ENCODE measurements at regions not wholly inside any gene's neighbourhood (a gene's known extent, or its start where the extent isn't known, plus 50 kb on each side); places are given as distances from the start of the nearest gene placed in this dataset.

DNA sequence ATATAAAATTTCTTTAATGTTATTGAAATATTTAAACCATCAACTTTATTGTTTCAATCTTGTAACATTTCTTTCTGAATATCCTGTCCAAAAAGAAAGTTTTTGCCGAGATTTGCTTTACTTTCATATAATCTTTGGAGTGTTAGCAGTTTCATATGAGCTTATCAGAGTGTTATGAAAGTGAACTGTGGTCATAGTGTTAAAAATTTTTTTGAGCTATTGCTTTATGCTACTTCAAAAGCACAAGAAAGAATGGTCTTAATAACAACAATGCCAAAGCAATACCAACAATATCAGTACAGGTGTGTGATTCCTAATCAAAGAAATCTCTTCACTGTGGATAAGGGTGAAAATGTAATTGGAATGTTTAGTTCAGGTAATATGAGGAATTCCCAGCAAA is 1994.9 kb upstream of the FLRT2 start:
- no peak overlapping the region for H3K9ac ChIP-seq (ENCODE audit: low read length)
- H4K8ac ChIP-seq (ENCODE audit: low read depth, low read length) = no peak overlapping the region
- H3K9me3 ChIP-seq (ENCODE audit: insufficient read depth, low read depth, low read length) = no peaks in the 10 kb centered on the region
- H2AFZ ChIP-seq (ENCODE audit: insufficient read depth, low read length, poor library complexity) = no peak overlapping the region
- H4K12ac ChIP-seq (ENCODE audit: low read depth, low read length) = no peak overlapping the region
- no peaks in the 10 kb centered on the region for H3K79me1 ChIP-seq (ENCODE audit: low read length)
- H3K4me3 ChIP-seq (ENCODE audit: low read depth, low read length) = no peak overlapping the region
- no peak overlapping the region for H3K4me2 ChIP-seq (ENCODE audit: low read length)
- no peaks in the 10 kb centered on the region for H3K4me1 ChIP-seq (ENCODE audit: control insufficient read depth in 1 of 2, insufficient read depth in 2 of 2, low read length in 2 of 2)
- no peaks in the 10 kb centered on the region for H3K79me2 ChIP-seq (ENCODE audit: control insufficient read depth, insufficient read depth, low read length, poor library complexity)
- no peaks in the 10 kb centered on the region for H3K27me3 ChIP-seq (ENCODE audit: insufficient read depth, low read length)
- H2AK5ac ChIP-seq (ENCODE audit: low read length) = no peak overlapping the region
- H2BK120ac ChIP-seq (ENCODE audit: insufficient read depth, low read length, poor library complexity) = no peak overlapping the region
- no CpG with 5 or more reads among the region's 1 CpG for WGBS (ENCODE audit: extremely low coverage, insufficient coverage, insufficient read length)
- no peak for DNase-seq
- H3K27ac ChIP-seq (ENCODE audit: low read depth, low read length) = no peak overlapping the region
- no peak overlapping the region for H3K4ac ChIP-seq (ENCODE audit: low read depth, low read length)
- H2BK12ac ChIP-seq (ENCODE audit: low read length) = no peak overlapping the region
- no peak overlapping the region for H3K23ac ChIP-seq (ENCODE audit: low read length)
- H4K91ac ChIP-seq (ENCODE audit: low read depth, low read length) = no peak overlapping the region
- no peak overlapping the region for H3K18ac ChIP-seq (ENCODE audit: low read length)
- H3K14ac ChIP-seq (ENCODE audit: low read length) = no peak overlapping the region
- no peak overlapping the region for H2BK5ac ChIP-seq (ENCODE audit: low read depth, low read length, poor library complexity)
- no peaks in the 10 kb centered on the region for H3K36me3 ChIP-seq (ENCODE audit: control insufficient read depth in 1 of 2, insufficient read depth in 2 of 2, low read length in 2 of 2)

DNA sequence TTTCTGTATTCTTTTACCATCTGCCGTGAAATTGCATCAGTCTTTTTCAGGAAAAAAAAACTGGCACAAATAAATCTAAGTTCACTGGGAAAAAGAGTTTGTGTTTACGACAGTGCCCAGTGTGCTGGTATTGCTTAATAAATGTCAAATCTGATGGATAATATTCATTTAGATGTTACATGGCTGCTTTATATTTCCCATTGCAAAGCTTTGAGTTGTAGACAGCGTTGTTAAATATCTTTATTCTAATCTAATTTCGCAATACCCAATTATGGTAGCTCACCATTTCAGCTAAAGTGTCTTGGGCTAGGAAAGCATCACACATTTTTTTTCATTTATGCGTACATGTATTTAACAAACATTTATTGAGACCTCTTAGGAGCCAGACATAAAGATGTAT is 1994.5 kb upstream of the FLRT2 start:
- no peak overlapping the region for H4K12ac ChIP-seq (ENCODE audit: low read depth, low read length)
- H2AFZ ChIP-seq (ENCODE audit: insufficient read depth, low read length, poor library complexity) = no peak overlapping the region
- no peaks in the 10 kb centered on the region for H3K36me3 ChIP-seq (ENCODE audit: control insufficient read depth in 1 of 2, insufficient read depth in 2 of 2, low read length in 2 of 2)
- H3K79me2 ChIP-seq (ENCODE audit: control insufficient read depth, insufficient read depth, low read length, poor library complexity) = no peaks in the 10 kb centered on the region
- H4K8ac ChIP-seq (ENCODE audit: low read depth, low read length) = no peak overlapping the region
- no peak overlapping the region for H3K4ac ChIP-seq (ENCODE audit: low read depth, low read length)
- H2AK5ac ChIP-seq (ENCODE audit: low read length) = no peak overlapping the region
- no peaks in the 10 kb centered on the region for H3K27me3 ChIP-seq (ENCODE audit: insufficient read depth, low read length)
- H3K27ac ChIP-seq (ENCODE audit: low read depth, low read length) = no peak overlapping the region
- H3K9me3 ChIP-seq (ENCODE audit: insufficient read depth, low read depth, low read length) = no peaks in the 10 kb centered on the region
- no peak overlapping the region for H3K4me3 ChIP-seq (ENCODE audit: low read depth, low read length)
- no peak overlapping the region for H2BK12ac ChIP-seq (ENCODE audit: low read length)
- H3K14ac ChIP-seq (ENCODE audit: low read length) = no peak overlapping the region
- H4K91ac ChIP-seq (ENCODE audit: low read depth, low read length) = no peak overlapping the region
- no peaks in the 10 kb centered on the region for H3K4me1 ChIP-seq (ENCODE audit: control insufficient read depth in 1 of 2, insufficient read depth in 2 of 2, low read length in 2 of 2)
- WGBS (ENCODE audit: extremely low coverage, insufficient coverage, insufficient read length) = no CpG with 5 or more reads among the region's 5 CpGs
- H2BK5ac ChIP-seq (ENCODE audit: low read depth, low read length, poor library complexity) = no peak overlapping the region
- H3K23ac ChIP-seq (ENCODE audit: low read length) = no peak overlapping the region
- no peak overlapping the region for H3K4me2 ChIP-seq (ENCODE audit: low read length)
- no peaks in the 10 kb centered on the region for H3K79me1 ChIP-seq (ENCODE audit: low read length)
- H3K9ac ChIP-seq (ENCODE audit: low read length) = no peak overlapping the region
- no peak for DNase-seq
- H3K18ac ChIP-seq (ENCODE audit: low read length) = no peak overlapping the region
- no peak overlapping the region for H2BK120ac ChIP-seq (ENCODE audit: insufficient read depth, low read length, poor library complexity)

- Histone ChIP-seq H3K27me3 (ENCODE audit: insufficient read depth, low read length) (no peaks in the 10 kb centered on the region), H3K27ac (ENCODE audit: low read depth, low read length) (no peak overlapping the region), H3K79me1 (ENCODE audit: low read length) (no peaks in the 10 kb centered on the region), H3K4me2 (ENCODE audit: low read length) (no peak overlapping the region), H3K9ac (ENCODE audit: low read length) (no peak overlapping the region), H3K36me3 (ENCODE audit: control insufficient read depth in 1 of 2, insufficient read depth in 2 of 2, low read length in 2 of 2) (no peaks in the 10 kb centered on the region), H3K9me3 (ENCODE audit: insufficient read depth, low read depth, low read length) (no peaks in the 10 kb centered on the region), H4K8ac (ENCODE audit: low read depth, low read length) (no peak overlapping the region), H3K4me1 (ENCODE audit: control insufficient read depth in 1 of 2, insufficient read depth in 2 of 2, low read length in 2 of 2) (no peaks in the 10 kb centered on the region), H3K23ac (ENCODE audit: low read length) (no peak overlapping the region), H3K14ac (ENCODE audit: low read length) (peak overlapping the region; percentile 56), H4K91ac (ENCODE audit: low read depth, low read length) (peak overlapping the region; percentile 6), H2BK5ac (ENCODE audit: low read depth, low read length, poor library complexity) (no peak overlapping the region), H2BK120ac (ENCODE audit: insufficient read depth, low read length, poor library complexity) (no peak overlapping the region), H3K4me3 (ENCODE audit: low read depth, low read length) (no peak overlapping the region), H3K4ac (ENCODE audit: low read depth, low read length) (no peak overlapping the region), H3K18ac (ENCODE audit: low read length) (no peak overlapping the region), H2AFZ (ENCODE audit: insufficient read depth, low read length, poor library complexity) (no peak overlapping the region), H4K12ac (ENCODE audit: low read depth, low read length) (no peak overlapping the region), H3K79me2 (ENCODE audit: control insufficient read depth, insufficient read depth, low read length, poor library complexity) (no peaks in the 10 kb centered on the region), H2AK5ac (ENCODE audit: low read length) (no peak overlapping the region), H2BK12ac (ENCODE audit: low read length) (no peak overlapping the region)
- no CpG with 5 or more reads among the region's 13 CpGs for WGBS (ENCODE audit: extremely low coverage, insufficient coverage, insufficient read length)
- no peak for DNase-seq
These were observed 1988.8 kb upstream of the FLRT2 start for GRCh38 chr14:83541147-83541546.

DNA sequence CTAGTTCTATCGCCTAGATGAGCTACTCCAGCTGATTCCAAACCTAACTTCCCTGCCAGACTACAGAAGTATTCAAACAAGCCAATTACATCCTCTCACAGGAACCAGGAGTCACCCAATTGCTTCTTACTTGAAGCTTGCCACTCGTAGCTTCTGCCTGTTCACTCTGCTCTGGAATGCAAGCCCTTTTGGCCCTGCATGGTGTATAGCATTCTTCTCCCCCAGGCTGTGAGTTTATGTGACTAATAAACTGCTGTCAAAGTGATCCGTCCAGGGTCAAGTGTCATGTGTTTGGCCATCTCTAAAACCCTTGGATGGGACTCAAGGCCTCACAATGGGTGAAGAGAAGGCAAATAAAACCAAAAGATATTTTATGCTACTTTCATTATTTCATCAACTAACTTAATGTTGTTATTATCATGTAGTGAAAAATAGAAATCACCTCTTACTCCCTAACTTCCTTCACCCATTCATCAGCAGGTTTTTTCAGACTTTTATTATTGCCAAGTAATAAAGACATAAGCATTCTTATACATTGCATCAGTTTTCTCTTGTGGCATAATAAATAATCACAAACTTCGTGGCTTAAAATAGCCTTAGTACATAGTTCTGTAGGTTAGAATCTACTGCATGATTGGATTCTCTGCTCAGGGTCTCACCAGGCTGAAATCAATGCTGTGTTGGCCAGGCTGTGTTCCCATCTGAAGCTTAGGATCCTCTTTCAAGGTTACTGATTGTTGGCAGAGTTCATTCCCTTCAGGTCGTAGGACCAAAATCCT is 1981.7 kb upstream of the FLRT2 start:
- H3K79me1 ChIP-seq (ENCODE audit: low read length) = no peaks in the 10 kb centered on the region
- H3K4me1 ChIP-seq (ENCODE audit: control insufficient read depth in 1 of 2, insufficient read depth in 2 of 2, low read length in 2 of 2) = peaks cover 0 to 3% of the 10 kb centered on the region in 2 experiments
- no peak overlapping the region for H3K4me3 ChIP-seq (ENCODE audit: low read depth, low read length)
- no peak overlapping the region for H2AFZ ChIP-seq (ENCODE audit: insufficient read depth, low read length, poor library complexity)
- no peak overlapping the region for H3K9ac ChIP-seq (ENCODE audit: low read length)
- H4K91ac ChIP-seq (ENCODE audit: low read depth, low read length) = peak overlapping the region; percentile 2
- no peaks in the 10 kb centered on the region for H3K27me3 ChIP-seq (ENCODE audit: insufficient read depth, low read length)
- H3K79me2 ChIP-seq (ENCODE audit: control insufficient read depth, insufficient read depth, low read length, poor library complexity) = no peaks in the 10 kb centered on the region
- H4K8ac ChIP-seq (ENCODE audit: low read depth, low read length) = no peak overlapping the region
- H2BK120ac ChIP-seq (ENCODE audit: insufficient read depth, low read length, poor library complexity) = no peak overlapping the region
- H3K18ac ChIP-seq (ENCODE audit: low read length) = no peak overlapping the region
- H3K4me2 ChIP-seq (ENCODE audit: low read length) = no peak overlapping the region
- no CpG with 5 or more reads among the region's 5 CpGs for WGBS (ENCODE audit: extremely low coverage, insufficient coverage, insufficient read length)
- no peaks in the 10 kb centered on the region for H3K36me3 ChIP-seq (ENCODE audit: control insufficient read depth in 1 of 2, insufficient read depth in 2 of 2, low read length in 2 of 2)
- H3K9me3 ChIP-seq (ENCODE audit: insufficient read depth, low read depth, low read length) = no peaks in the 10 kb centered on the region
- DNase-seq = no peak
- peak overlapping the region; percentile 69 for H2BK12ac ChIP-seq (ENCODE audit: low read length)
- no peak overlapping the region for H3K23ac ChIP-seq (ENCODE audit: low read length)
- peak overlapping the region; percentile 64 for H3K27ac ChIP-seq (ENCODE audit: low read depth, low read length)
- no peak overlapping the region for H3K4ac ChIP-seq (ENCODE audit: low read depth, low read length)
- no peak overlapping the region for H4K12ac ChIP-seq (ENCODE audit: low read depth, low read length)
- H3K14ac ChIP-seq (ENCODE audit: low read length) = no peak overlapping the region
- no peak overlapping the region for H2BK5ac ChIP-seq (ENCODE audit: low read depth, low read length, poor library complexity)
- H2AK5ac ChIP-seq (ENCODE audit: low read length) = no peak overlapping the region
